K562 (cell line): ENCODE measurements at regions not wholly inside any gene's neighbourhood (a gene's known extent, or its start where the extent isn't known, plus 50 kb on each side); places are given as distances from the start of the nearest gene placed in this dataset.

Experiments used
- ATAC-seq: fragments of 200-7000 bp; cut with Tn5 transposase; 3 replicates; pipeline ENCODE4 v1.9.1; 2020; ENCODE audit warnings: moderate library complexity
- BruUV-seq: library from RNA; stranded (reverse); fragments of 400-500 nt; replicated peaks from 2 replicates; lab custom pipeline; 2021; lab: Mats Ljungman, UMichigan
- CTCF ChIA-PET: fragments of 300-600 bp; formaldehyde crosslinking; extraction: SDS; loops from one replicate; lab custom pipeline; 2021; ENCODE audit warnings: low intra/inter-chr PET ratio; lab: Yijun Ruan, JAX
- POLR2A ChIA-PET: fragments of 300-600, 350-650 bp; sonication (Branson Sonifier 250); formaldehyde crosslinking; extraction: SDS; loops from one replicate; lab custom pipeline; 2021; ENCODE audit warnings: antibody characterized with exemption, inconsistent platforms; lab: Yijun Ruan, JAX
- DNase-seq, 4 experiments: peaks; one replicate each; pipeline versions ENCODE4 v3.0.0 to v3.0.0-alpha.2; 2011 to 2018; ENCODE audit warnings: low spot score in 3 of 4, mixed read lengths in 3 of 4; ENCODE audit errors: extremely low read depth in 1 of 4
- FAIRE-seq: peaks from 2 replicates; lab custom pipeline; 2011; peaks lifted over from hg19 to GRCh38; lab: Jason Lieb, UNC
- H2AFZ ChIP-seq: 2 replicates; pipeline ENCODE4 v1.6.0; 2011; ENCODE audit warnings: low read depth, low read length, control low read depth, inconsistent platforms
- H3K27ac ChIP-seq: fragments of 200-600 bp; 3 replicates; pipeline ENCODE4 v1.8.0; 2011; ENCODE audit warnings: low read depth, mild to moderate bottlenecking, control low read depth, inconsistent platforms, low read length, moderate library complexity, mixed read lengths; ENCODE audit errors: extremely low read depth
- H3K27me3 ChIP-seq, 2 experiments: fragments of 300-600 bp in 1 of 2; 2 replicates in 1 of 2; 3 replicates in 1 of 2; pipeline versions ENCODE4 v1.6.0 to v1.8.0; 2011; ENCODE audit warnings: inconsistent platforms in 2 of 2, low read length in 2 of 2, mild to moderate bottlenecking in 1 of 2, mixed read lengths in 1 of 2, moderate library complexity in 1 of 2; ENCODE audit not compliant: control insufficient read depth in 2 of 2, insufficient read depth in 2 of 2
- H3K36me3 ChIP-seq: fragments of 300-600 bp; 3 replicates; pipeline ENCODE4 v1.8.0; 2011; ENCODE audit warnings: mild to moderate bottlenecking, low read length, inconsistent platforms; ENCODE audit not compliant: control insufficient read depth, insufficient read depth
- H3K4me1 ChIP-seq, 2 experiments: fragments of 200-600 bp in 1 of 2; replicated peaks in 1 of 2; 2 replicates in 1 of 2; 3 replicates in 1 of 2; pipeline versions ENCODE4 v1.5.1 to v1.8.0; 2011; ENCODE audit warnings: inconsistent platforms in 2 of 2, low read length in 2 of 2, mild to moderate bottlenecking in 1 of 2, mixed read lengths in 1 of 2, moderate library complexity in 1 of 2; ENCODE audit not compliant: control insufficient read depth in 2 of 2, insufficient read depth in 2 of 2
- H3K4me2 ChIP-seq: 2 replicates; pipeline ENCODE4 v1.6.1; 2011; ENCODE audit warnings: low read length, control low read depth, inconsistent platforms, mixed read lengths; ENCODE audit not compliant: insufficient read depth
- H3K4me3 ChIP-seq: fragments of 200-600 bp; sonication (generic), shearing (Covaris generic); 2 replicates; pipeline ENCODE4 v1.5.1; 2016; ENCODE audit warnings: control low read depth, inconsistent platforms
- H3K79me2 ChIP-seq: fragments of 200-600 bp; 3 replicates; pipeline ENCODE4 v1.8.0; 2011; ENCODE audit warnings: low read length, inconsistent platforms; ENCODE audit not compliant: control insufficient read depth, insufficient read depth
- H3K9ac ChIP-seq, 2 experiments: 2 replicates each; pipeline versions ENCODE4 v1.6.0 to v1.6.1; 2011; ENCODE audit warnings: low read depth in 2 of 2, low read length in 2 of 2, control low read depth in 1 of 2, inconsistent platforms in 1 of 2, mild to moderate bottlenecking in 1 of 2, mixed read lengths in 1 of 2; ENCODE audit not compliant: insufficient read depth in 1 of 2
- H3K9me1 ChIP-seq: one replicate; pipeline ENCODE4 v1.6.0; 2011; ENCODE audit warnings: inconsistent platforms, mild to moderate bottlenecking, low read length, moderate library complexity; ENCODE audit not compliant: control insufficient read depth, insufficient read depth
- H3K9me3 ChIP-seq: replicated peaks from 2 replicates; pipeline ENCODE4 v1.5.1; 2011; ENCODE audit warnings: low read depth, low read length, inconsistent platforms; ENCODE audit not compliant: control insufficient read depth, insufficient read depth
- H4K20me1 ChIP-seq: replicated peaks from 2 replicates; pipeline ENCODE4 v1.6.1; 2011; ENCODE audit warnings: low read length, inconsistent platforms, mixed read lengths; ENCODE audit not compliant: control insufficient read depth, insufficient read depth
- HNRNPH1 ChIP-seq: fragments of 200-400 bp; formaldehyde crosslinking; optimal IDR thresholded peaks from 2 replicates; pipeline ENCODE3; 2017; ENCODE audit warnings: low read depth, mild to moderate bottlenecking, low read length, moderate library complexity
- JUND ChIP-seq, 2 experiments: IDR thresholded peaks; 2 replicates in 1 of 2; 3 replicates in 1 of 2; pipeline ENCODE4 v1.6.1; 2011; ENCODE audit warnings: borderline replicate concordance in 2 of 2, low read depth in 2 of 2, low read length in 2 of 2, improper control_type of control experiment in 1 of 2, missing biosample characterization in 1 of 2, missing genetic modification characterization in 1 of 2, missing genetic modification reagents in 1 of 2
- NFRKB ChIP-seq: fragments of 450-650 bp; IDR thresholded peaks from 2 replicates; pipeline ENCODE4 v1.6.1; 2016; ENCODE audit warnings: low read depth
- TBP ChIP-seq: optimal IDR thresholded peaks from 2 replicates; pipeline ENCODE3; 2011; ENCODE audit warnings: low read depth, low read length, improper control_type of control experiment
- TOE1 ChIP-seq, 2 experiments: fragments of 450-650 bp in 1 of 2; sonication (generic) in 1 of 2; formaldehyde crosslinking in 1 of 2; IDR thresholded peaks; 2 replicates each; pipeline versions ENCODE4 v1.7.1 to v1.8.0; 2016 to 2022; ENCODE audit warnings: borderline replicate concordance in 2 of 2, mild to moderate bottlenecking in 2 of 2, antibody characterized with exemption in 1 of 2, inconsistent platforms in 1 of 2, low read depth in 1 of 2, missing genetic modification reagents in 1 of 2, moderate library complexity in 1 of 2
- ZNF583 ChIP-seq: fragments of 250-450 bp; sonication (Bioruptor Pico); IDR thresholded peaks from 2 replicates; pipeline ENCODE4 v1.4.0; 2020
- WGBS: fragments of 100-300 bp; shearing (Covaris generic); methylation state at CpG from one replicate; pipeline ENCODE4 v1.1.6; 2016; ENCODE audit warnings: low coverage, mixed read lengths; ENCODE audit not compliant: insufficient coverage; ENCODE audit errors: missing lambda C conversion rate; 5-methylcytosine and 5-hydroxymethylcytosine counted together
- in situ Hi-C: fragments of 300-500 bp; cut with MboI; formaldehyde crosslinking; loops from 4 replicates; pipeline ENCODE4 v1.15.0; 2018; ENCODE audit warnings: inconsistent platforms, mixed read lengths
- intact Hi-C: fragments of 100-400 bp; cut with micrococcal nuclease; formaldehyde crosslinking; loops from 2 replicates; pipeline ENCODE4 v1.14.2; 2022
- TF ChIP-seq, protein P1 (sequence below): sonication (generic); formaldehyde crosslinking; IDR thresholded peaks from 2 replicates; pipeline ENCODE4 v1.8.1; 2023; ENCODE audit warnings: missing genetic modification reagents, mild to moderate bottlenecking, borderline replicate concordance
- TF ChIP-seq, protein P2 (sequence below): IDR thresholded peaks from 3 replicates; pipeline ENCODE4 v1.6.1; 2011; ENCODE audit warnings: borderline replicate concordance, mild to moderate bottlenecking, moderate library complexity; ENCODE audit not compliant: insufficient read length; ENCODE audit errors: extremely low read depth

DNA sequence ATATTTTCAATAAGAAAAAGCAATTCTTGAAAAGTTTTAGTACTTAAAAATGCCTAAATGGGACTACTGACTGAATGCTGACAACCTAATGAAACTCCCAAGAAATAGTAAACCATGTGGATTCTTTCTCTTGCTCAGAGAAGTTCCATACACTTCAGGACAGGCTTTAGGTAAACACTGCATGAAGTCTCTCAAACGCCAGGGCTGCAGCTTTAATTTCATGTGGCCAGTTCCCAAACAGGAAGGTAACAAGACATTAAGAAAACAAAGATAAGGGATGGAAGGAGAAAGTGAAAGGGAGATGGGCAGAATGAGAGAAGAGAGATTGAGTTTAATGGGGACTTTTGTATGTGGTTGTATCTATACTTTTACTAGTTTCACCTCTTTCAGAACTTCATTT lies 734.7 kb upstream of the PKDCC start:
- Histone ChIP-seq H3K9me1 (no peaks in the 10 kb centered on the region), H3K9ac (no peak overlapping the region), H3K4me3 (no peak overlapping the region), H3K79me2 (no peaks in the 10 kb centered on the region), H2AFZ (no peak overlapping the region), H3K9me3 (0 out of 2 replicates have a peak, but pooled peaks cover 2% of the 10 kb centered on the region), H3K4me2 (no peak overlapping the region), H4K20me1 (no peaks in the 10 kb centered on the region), H3K36me3 (no peaks in the 10 kb centered on the region), H3K27me3 (no peaks in the 10 kb centered on the region), H3K27ac (no peak overlapping the region), H3K4me1 (no peaks in the 10 kb centered on the region)
- ChIA-PET CTCF (no interaction called here), POLR2A (no interaction called here)
- TF ChIP-seq, protein P1, sequence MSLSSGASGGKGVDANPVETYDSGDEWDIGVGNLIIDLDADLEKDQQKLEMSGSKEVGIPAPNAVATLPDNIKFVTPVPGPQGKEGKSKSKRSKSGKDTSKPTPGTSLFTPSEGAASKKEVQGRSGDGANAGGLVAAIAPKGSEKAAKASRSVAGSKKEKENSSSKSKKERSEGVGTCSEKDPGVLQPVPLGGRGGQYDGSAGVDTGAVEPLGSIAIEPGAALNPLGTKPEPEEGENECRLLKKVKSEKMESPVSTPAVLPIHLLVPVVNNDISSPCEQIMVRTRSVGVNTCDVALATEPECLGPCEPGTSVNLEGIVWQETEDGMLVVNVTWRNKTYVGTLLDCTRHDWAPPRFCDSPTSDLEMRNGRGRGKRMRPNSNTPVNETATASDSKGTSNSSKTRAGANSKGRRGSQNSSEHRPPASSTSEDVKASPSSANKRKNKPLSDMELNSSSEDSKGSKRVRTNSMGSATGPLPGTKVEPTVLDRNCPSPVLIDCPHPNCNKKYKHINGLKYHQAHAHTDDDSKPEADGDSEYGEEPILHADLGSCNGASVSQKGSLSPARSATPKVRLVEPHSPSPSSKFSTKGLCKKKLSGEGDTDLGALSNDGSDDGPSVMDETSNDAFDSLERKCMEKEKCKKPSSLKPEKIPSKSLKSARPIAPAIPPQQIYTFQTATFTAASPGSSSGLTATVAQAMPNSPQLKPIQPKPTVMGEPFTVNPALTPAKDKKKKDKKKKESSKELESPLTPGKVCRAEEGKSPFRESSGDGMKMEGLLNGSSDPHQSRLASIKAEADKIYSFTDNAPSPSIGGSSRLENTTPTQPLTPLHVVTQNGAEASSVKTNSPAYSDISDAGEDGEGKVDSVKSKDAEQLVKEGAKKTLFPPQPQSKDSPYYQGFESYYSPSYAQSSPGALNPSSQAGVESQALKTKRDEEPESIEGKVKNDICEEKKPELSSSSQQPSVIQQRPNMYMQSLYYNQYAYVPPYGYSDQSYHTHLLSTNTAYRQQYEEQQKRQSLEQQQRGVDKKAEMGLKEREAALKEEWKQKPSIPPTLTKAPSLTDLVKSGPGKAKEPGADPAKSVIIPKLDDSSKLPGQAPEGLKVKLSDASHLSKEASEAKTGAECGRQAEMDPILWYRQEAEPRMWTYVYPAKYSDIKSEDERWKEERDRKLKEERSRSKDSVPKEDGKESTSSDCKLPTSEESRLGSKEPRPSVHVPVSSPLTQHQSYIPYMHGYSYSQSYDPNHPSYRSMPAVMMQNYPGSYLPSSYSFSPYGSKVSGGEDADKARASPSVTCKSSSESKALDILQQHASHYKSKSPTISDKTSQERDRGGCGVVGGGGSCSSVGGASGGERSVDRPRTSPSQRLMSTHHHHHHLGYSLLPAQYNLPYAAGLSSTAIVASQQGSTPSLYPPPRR: no peak
- TF ChIP-seq TOE1 (IDR thresholded peaks at IDR 0.05; ENCODE audit: borderline replicate concordance): no peak
- no peak for TF ChIP-seq TOE1 (CRISPR knock-in tag; IDR thresholded peaks at IDR 0.05; ENCODE audit: borderline replicate concordance, low read depth)
- no peak for TF ChIP-seq TBP
- no peak for TF ChIP-seq NFRKB
- TF ChIP-seq, protein P2, sequence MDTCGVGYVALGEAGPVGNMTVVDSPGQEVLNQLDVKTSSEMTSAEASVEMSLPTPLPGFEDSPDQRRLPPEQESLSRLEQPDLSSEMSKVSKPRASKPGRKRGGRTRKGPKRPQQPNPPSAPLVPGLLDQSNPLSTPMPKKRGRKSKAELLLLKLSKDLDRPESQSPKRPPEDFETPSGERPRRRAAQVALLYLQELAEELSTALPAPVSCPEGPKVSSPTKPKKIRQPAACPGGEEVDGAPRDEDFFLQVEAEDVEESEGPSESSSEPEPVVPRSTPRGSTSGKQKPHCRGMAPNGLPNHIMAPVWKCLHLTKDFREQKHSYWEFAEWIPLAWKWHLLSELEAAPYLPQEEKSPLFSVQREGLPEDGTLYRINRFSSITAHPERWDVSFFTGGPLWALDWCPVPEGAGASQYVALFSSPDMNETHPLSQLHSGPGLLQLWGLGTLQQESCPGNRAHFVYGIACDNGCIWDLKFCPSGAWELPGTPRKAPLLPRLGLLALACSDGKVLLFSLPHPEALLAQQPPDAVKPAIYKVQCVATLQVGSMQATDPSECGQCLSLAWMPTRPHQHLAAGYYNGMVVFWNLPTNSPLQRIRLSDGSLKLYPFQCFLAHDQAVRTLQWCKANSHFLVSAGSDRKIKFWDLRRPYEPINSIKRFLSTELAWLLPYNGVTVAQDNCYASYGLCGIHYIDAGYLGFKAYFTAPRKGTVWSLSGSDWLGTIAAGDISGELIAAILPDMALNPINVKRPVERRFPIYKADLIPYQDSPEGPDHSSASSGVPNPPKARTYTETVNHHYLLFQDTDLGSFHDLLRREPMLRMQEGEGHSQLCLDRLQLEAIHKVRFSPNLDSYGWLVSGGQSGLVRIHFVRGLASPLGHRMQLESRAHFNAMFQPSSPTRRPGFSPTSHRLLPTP: no peak
- TF ChIP-seq JUND (IDR thresholded peaks at IDR 0.05; ENCODE audit: borderline replicate concordance, low read depth, low read length): no peak
- TF ChIP-seq JUND (tag; IDR thresholded peaks at IDR 0.05; ENCODE audit: borderline replicate concordance, low read depth, low read length): no peak
- TF ChIP-seq HNRNPH1: no peak
- TF ChIP-seq ZNF583 (CRISPR knock-in tag): no peak
- in situ Hi-C loops: no loop called here
- FAIRE-seq (no peak), DNase-seq (no peak), ATAC-seq (no peak)
- no TSS peak for BruUV-seq
- intact Hi-C loops: no loop called here
- WGBS: 20% methylated on average over 1 of the region's 1 CpG
